ENCODE measurements at regions not wholly inside any gene's neighbourhood (a gene's known extent, or its start where the extent isn't known, plus 50 kb on each side); places are given as distances from the start of the nearest gene placed in this dataset.

DNA sequence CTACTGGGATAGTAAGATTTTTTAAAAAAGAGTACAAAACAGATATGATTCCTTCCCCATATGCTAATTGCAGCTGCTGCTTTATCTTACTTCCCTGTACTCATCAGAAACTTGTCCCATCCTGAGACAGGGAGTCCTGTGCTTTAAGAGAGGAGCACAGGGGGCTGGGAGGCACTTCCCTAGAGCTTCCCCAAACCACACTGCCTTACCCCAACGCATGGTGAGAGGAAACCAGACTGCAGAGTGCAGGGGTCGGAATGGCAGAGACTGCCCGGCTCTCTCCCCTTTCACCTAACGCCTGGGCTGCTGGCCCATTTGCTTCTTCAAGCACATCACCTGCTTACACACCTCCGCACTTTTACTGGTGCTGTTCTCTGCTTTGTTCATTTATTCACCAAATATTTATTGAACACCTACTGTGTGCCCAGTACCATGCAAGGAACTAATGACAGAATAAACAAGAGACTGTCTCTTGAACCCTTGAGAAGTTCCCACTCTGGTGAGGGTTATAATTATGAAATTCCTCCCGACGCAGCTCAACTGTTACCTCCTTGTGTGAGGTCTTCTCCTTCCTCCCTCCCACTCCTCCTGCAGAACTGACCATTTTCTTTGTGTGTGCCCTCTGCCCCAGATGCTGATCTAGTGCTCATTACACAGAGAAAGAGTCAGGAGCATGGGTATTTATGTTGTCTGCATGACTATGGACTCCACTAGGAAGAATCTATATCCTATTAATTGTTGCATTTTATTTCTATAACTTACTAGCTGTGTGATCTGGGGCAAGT lies 289.7 kb downstream of the TCF7L2 start:
- peaks cover 16% of the 10 kb centered on the region for H3K4me1 ChIP-seq (ENCODE audit: insufficient read depth, low read length)
- H3K4me3 ChIP-seq (ENCODE audit: low read length): no peak overlapping the region
- no peak overlapping the region for H2AFZ ChIP-seq (ENCODE audit: low read depth, low read length)
- H3K27me3 ChIP-seq (ENCODE audit: insufficient read depth, low read length): peaks cover 18% of the 10 kb centered on the region
- H3K36me3 ChIP-seq (ENCODE audit: insufficient read depth, low read length): no peaks in the 10 kb centered on the region
- peaks cover 3% of the 10 kb centered on the region for H3K9me3 ChIP-seq (ENCODE audit: low read length)

DNA sequence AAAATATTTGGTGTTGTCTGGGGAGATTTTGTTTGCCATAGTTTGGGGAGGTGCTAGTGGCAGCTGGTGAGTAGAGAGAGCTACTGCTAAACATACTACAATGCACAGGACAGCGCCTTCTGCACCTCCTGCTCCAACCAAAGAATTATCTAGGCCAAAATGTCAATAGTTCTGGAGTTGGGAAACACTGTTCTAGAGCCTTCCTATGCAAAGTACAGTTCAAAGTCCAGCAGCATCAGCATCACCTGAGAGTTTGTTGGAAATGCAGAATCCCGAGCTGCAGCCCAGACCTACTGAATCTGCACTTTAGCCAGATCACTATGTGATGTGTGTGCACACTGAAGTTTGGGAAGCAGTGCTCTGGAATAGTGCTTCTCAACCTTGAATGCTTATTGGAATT lies 290.7 kb downstream of the TCF7L2 start:
- Histone ChIP-seq H3K4me1 (ENCODE audit: insufficient read depth, low read length) (peaks cover 26% of the 10 kb centered on the region), H3K4me3 (ENCODE audit: low read length) (no peak overlapping the region), H3K9me3 (ENCODE audit: low read length) (no peaks in the 10 kb centered on the region), H2AFZ (ENCODE audit: low read depth, low read length) (no peak overlapping the region), H3K36me3 (ENCODE audit: insufficient read depth, low read length) (no peaks in the 10 kb centered on the region), H3K27me3 (ENCODE audit: insufficient read depth, low read length) (peaks cover 18% of the 10 kb centered on the region)

DNA sequence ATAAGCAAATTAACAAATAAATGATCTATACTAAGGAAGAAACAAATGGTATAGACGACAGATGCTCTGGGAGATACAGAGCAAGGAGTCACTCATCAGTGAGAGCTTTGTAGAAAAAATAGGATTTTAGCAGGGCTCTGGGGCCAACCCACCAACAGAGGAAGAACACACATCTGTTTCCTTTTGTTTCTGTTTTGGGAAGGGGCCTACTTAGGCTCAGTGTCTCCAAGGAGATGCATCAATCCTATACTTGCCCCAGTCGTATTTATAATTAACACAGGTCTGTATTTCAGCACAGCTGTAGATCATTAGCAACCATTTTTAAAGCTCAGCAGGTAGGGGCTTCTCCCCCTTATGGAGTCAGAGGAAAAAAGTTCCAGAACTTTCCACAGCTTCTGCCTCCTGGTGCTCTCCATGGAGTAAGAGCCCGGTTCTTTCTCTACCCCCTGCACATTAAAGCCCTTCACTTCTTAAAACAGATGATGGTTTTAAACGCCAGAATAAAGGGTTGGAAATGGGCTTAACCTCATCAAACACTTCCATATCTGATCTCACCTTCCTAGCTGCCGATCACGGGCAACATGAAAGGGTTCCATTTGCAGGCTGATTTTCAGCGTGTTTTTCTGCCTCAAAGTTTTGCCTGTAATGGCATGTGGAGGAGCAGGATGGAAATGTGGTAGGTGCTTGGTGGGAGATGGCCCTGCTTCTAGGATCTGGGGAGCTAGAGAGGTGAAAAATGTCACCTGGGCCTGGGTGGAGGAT lies 291.7 kb downstream of the TCF7L2 start:
- H3K4me3 ChIP-seq (ENCODE audit: low read length): no peak overlapping the region
- peaks cover 18% of the 10 kb centered on the region for H3K27me3 ChIP-seq (ENCODE audit: insufficient read depth, low read length)
- H2AFZ ChIP-seq (ENCODE audit: low read depth, low read length): no peak overlapping the region
- H3K9me3 ChIP-seq (ENCODE audit: low read length): peaks cover 2% of the 10 kb centered on the region
- peaks cover 22% of the 10 kb centered on the region for H3K4me1 ChIP-seq (ENCODE audit: insufficient read depth, low read length)
- H3K36me3 ChIP-seq (ENCODE audit: insufficient read depth, low read length): no peaks in the 10 kb centered on the region

DNA sequence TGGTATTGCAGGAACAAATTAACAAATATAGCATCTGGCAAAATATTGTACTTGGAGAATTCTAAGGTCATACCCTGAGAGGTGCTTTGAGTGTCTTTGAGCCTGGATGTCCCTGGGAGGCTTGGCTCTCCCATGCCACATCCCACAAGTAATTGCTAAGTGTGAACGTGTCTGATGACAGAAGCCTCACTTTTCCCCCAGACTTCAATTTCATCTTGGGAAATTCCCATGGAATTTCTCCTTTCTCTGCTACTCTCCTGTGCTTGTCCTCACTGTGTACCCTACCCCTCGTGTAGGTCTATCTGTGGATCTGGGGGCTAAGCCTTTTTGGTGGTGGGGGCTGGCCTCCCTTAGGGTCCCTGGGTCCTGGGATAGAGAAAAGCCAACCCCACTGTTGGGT lies 293.3 kb downstream of the TCF7L2 start:
- Histone ChIP-seq H3K27me3 (ENCODE audit: insufficient read depth, low read length) (peaks cover 18% of the 10 kb centered on the region), H3K36me3 (ENCODE audit: insufficient read depth, low read length) (no peaks in the 10 kb centered on the region), H3K9me3 (ENCODE audit: low read length) (peaks cover 2% of the 10 kb centered on the region), H3K4me3 (ENCODE audit: low read length) (no peak overlapping the region), H2AFZ (ENCODE audit: low read depth, low read length) (no peak overlapping the region), H3K4me1 (ENCODE audit: insufficient read depth, low read length) (peaks cover 19% of the 10 kb centered on the region)

DNA sequence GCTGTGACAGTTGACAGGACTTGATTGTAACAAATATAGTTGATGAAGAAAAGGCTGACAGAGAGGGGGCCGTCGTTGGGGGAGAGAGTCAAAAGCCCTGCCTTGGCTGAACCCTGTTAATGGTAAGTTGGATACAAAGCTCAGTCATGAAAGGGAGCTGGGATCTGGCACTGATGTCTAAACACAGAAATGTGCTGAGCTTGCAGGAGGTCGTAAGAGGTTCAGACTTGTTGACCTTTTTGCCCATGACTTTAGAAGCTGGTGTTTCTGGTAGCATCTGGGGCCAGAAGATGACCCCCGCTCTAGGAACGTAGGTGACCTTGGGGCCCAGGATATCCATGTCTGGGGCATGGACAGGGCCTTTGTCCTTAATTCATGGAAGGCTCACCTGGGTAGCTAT lies 294.7 kb downstream of the TCF7L2 start:
- Histone ChIP-seq H3K9me3 (ENCODE audit: low read length) (peaks cover 2% of the 10 kb centered on the region), H2AFZ (ENCODE audit: low read depth, low read length) (no peak overlapping the region), H3K27me3 (ENCODE audit: insufficient read depth, low read length) (peaks cover 11% of the 10 kb centered on the region), H3K36me3 (ENCODE audit: insufficient read depth, low read length) (no peaks in the 10 kb centered on the region), H3K4me3 (ENCODE audit: low read length) (no peak overlapping the region), H3K4me1 (ENCODE audit: insufficient read depth, low read length) (peaks cover 19% of the 10 kb centered on the region)

DNA sequence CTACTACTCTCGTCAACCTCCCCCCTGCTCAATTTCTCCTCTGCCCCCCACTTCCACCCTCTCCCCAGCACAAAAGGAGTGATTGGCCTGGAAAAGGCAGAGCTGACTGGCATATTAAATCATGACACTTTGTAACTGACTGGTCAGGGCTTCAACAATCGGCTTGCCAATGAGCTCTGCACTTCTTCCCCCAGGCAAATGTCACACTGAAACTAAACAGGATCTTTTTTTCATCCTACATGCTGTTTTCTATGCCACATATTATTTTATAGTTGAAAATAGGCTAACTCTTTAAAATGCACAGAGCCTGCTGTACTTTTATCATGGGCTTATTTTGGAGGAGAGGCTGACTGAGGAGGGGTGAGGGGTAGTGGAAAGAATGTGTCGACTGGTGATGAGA lies 295.2 kb downstream of the TCF7L2 start:
- Histone ChIP-seq H3K4me1 (ENCODE audit: insufficient read depth, low read length) (peaks cover 19% of the 10 kb centered on the region), H2AFZ (ENCODE audit: low read depth, low read length) (no peak overlapping the region), H3K36me3 (ENCODE audit: insufficient read depth, low read length) (no peaks in the 10 kb centered on the region), H3K4me3 (ENCODE audit: low read length) (no peak overlapping the region), H3K27me3 (ENCODE audit: insufficient read depth, low read length) (peaks cover 11% of the 10 kb centered on the region), H3K9me3 (ENCODE audit: low read length) (peaks cover 2% of the 10 kb centered on the region)

DNA sequence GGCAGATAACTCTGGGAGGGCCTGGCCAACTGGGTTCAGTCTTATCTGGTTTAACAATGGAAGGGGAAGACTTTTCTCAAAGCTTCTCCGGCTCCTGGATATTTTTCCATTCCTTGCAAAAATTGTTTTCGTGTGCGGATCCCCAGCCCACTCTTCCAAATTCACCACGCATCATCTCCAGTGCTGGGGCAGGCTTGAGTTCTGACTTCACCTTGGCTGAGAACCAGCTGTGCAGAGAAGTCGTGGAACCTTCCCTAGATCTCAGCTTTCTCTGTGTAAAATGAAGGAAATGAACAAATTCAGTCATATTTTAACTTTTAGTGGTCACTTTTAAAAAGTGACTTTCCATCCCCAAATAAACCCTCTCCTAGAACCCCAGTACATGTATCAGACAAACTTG lies 297.0 kb downstream of the TCF7L2 start:
- H3K9me3 ChIP-seq (ENCODE audit: low read length): peaks cover 2% of the 10 kb centered on the region
- H2AFZ ChIP-seq (ENCODE audit: low read depth, low read length): no peak overlapping the region
- peaks cover 19% of the 10 kb centered on the region for H3K4me1 ChIP-seq (ENCODE audit: insufficient read depth, low read length)
- H3K36me3 ChIP-seq (ENCODE audit: insufficient read depth, low read length): no peaks in the 10 kb centered on the region
- H3K27me3 ChIP-seq (ENCODE audit: insufficient read depth, low read length): peaks cover 2% of the 10 kb centered on the region
- H3K4me3 ChIP-seq (ENCODE audit: low read length): no peak overlapping the region

DNA sequence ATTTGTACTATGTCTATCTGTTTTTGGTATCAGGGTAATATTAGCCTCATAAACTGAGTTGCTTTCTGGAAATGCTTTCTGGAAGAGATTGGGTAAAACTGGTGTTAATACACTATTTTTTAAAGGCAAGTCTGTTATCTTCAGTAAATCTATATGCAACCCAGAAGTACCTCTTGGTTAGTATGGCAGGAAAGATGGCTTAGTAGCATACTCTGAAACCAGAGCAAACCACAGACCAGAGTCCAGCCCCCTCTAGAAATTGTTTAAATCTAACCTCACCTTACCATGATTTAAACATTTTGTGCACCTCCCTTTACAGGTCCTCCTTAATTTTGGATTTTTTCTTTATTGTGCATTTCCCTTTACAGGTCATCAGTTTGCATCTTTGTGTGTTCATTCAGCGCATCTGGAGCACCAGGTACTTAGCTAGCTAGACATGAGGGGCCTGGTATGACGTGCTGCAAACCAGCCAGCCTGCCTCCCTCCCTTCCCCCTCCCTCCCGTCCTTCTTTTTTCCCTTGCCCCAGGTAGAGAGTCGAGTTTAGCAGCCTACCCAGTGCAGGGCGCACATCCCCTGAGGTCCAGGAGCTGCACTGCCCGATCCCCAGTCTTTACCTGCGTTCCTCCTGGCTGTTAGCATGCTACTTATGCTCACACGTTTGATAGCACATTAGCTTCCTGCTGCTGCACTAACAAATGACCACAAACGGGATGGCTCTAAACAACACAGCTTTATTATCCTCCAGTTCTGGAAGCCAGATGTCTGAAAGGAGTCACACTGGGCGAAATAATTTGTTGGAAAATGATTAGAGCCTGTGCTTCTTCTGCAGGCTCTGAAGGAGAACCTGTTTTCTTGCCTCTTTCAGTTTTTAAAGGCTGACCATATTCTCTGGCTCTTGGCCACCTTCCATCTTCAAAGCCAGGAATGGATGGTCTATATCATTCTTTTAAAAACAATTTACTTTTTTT lies 299.9 kb upstream of the HABP2 start:
- Histone ChIP-seq H3K27me3 (ENCODE audit: insufficient read depth, low read length) (peaks cover 2% of the 10 kb centered on the region), H2AFZ (ENCODE audit: low read depth, low read length) (no peak overlapping the region), H3K36me3 (ENCODE audit: insufficient read depth, low read length) (no peaks in the 10 kb centered on the region), H3K4me3 (ENCODE audit: low read length) (no peak overlapping the region), H3K4me1 (ENCODE audit: insufficient read depth, low read length) (no peaks in the 10 kb centered on the region), H3K9me3 (ENCODE audit: low read length) (no peaks in the 10 kb centered on the region)

DNA sequence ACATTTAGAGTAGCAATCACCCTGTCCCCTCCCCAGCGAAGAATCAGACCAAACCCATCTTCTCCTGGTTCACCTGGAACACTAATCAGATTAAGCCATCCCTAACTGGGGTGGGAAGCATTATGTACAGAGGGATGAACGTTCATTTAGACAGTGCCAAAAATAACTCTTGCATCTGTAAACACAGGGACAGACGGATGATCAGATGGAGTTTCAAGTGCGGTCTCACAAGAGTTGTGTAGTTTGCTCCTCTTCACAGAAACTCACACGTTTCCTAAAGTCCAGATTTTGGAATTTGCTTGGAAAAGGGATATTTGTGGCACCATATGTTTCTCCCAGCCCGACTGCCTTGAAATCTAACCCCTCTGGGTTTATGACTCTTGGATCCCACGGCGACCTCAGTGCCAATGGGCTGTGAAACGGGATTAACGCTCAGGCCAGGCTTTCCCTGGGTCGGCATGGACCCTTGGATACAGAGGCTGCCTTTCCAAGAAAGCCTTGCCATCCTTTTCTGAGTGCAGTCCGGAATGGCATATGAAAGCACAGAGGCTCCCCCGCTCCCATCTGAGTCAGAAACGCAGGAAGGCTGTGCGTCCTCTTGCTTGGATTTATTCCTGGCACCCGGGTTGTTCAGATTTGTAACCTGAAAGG lies 293.2 kb upstream of the HABP2 start:
- H2AFZ ChIP-seq (ENCODE audit: low read depth, low read length): no peak overlapping the region
- no peaks in the 10 kb centered on the region for H3K4me1 ChIP-seq (ENCODE audit: insufficient read depth, low read length)
- no peaks in the 10 kb centered on the region for H3K27me3 ChIP-seq (ENCODE audit: insufficient read depth, low read length)
- no peak overlapping the region for H3K4me3 ChIP-seq (ENCODE audit: low read length)
- H3K9me3 ChIP-seq (ENCODE audit: low read length): peaks cover under 1% of the 10 kb centered on the region
- H3K36me3 ChIP-seq (ENCODE audit: insufficient read depth, low read length): no peaks in the 10 kb centered on the region

DNA sequence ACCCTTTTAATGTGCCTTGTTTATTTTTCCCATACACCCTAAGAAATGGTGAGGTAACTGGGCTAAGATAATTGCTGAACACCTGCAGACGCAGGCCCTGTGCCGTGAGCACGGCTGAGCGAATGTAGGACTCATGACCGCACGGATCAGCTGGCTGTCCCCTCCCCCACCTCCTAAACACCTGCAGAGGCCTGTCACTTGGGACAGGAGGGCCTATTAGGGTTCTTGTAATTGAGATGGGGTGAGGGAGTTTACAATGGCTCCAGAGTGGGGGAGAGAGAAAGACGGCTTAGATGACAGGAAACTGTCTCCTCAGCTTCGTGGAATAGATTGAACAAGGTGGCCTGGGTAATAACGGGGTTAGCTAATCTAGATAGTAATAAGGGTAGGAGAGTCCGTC lies 291.7 kb upstream of the HABP2 start:
- H3K4me3 ChIP-seq (ENCODE audit: low read length): no peak overlapping the region
- H3K4me1 ChIP-seq (ENCODE audit: insufficient read depth, low read length): no peaks in the 10 kb centered on the region
- peaks cover 5% of the 10 kb centered on the region for H3K9me3 ChIP-seq (ENCODE audit: low read length)
- H3K36me3 ChIP-seq (ENCODE audit: insufficient read depth, low read length): no peaks in the 10 kb centered on the region
- H2AFZ ChIP-seq (ENCODE audit: low read depth, low read length): no peak overlapping the region
- H3K27me3 ChIP-seq (ENCODE audit: insufficient read depth, low read length): no peaks in the 10 kb centered on the region

DNA sequence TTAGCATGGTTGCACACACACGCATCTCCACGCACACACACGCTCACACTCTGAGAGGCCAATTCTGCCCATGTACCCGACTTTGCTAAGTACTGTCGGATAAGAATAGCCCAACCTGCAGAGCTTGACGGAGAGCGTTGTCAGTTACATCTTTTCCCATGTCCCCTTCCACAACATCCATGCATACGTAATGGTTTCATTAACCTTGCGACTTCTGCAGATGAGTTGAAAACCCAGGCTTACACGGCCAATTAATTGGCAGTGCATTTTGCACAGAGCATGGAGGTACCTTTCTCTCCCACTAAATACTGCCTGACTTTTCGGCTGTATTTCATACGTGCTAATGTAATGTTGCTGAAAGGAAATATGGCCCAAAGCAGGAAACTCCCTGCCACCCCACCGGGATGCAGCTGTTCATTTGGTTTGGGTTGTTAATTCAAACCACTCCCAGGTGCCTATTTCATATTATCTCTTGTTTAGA lies 291.2 kb upstream of the HABP2 start:
- no peaks in the 10 kb centered on the region for H3K36me3 ChIP-seq (ENCODE audit: insufficient read depth, low read length)
- H2AFZ ChIP-seq (ENCODE audit: low read depth, low read length): no peak overlapping the region
- H3K27me3 ChIP-seq (ENCODE audit: insufficient read depth, low read length): no peaks in the 10 kb centered on the region
- H3K4me3 ChIP-seq (ENCODE audit: low read length): no peak overlapping the region
- H3K9me3 ChIP-seq (ENCODE audit: low read length): peaks cover 5% of the 10 kb centered on the region
- no peaks in the 10 kb centered on the region for H3K4me1 ChIP-seq (ENCODE audit: insufficient read depth, low read length)

DNA sequence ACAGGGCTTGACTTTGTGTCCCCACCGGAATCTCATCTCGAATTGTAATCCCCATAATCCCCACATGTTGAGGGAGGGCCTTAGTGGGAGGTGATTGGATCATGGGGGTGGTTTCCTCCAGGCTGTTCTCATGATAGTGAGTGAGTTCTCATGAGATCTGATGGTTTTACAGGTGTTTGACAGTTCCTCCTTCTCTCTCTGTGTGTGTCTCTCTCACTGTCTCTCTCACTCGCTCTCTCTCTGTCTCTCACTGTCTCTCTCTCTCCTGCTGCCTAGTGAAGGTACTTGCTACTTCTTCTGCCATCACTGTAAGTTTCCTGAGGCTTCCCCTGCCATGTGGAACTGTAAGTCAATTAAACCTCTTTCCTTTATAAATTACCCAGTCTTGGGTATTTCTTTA lies 289.8 kb upstream of the HABP2 start:
- Histone ChIP-seq H3K36me3 (ENCODE audit: insufficient read depth, low read length) (no peaks in the 10 kb centered on the region), H3K27me3 (ENCODE audit: insufficient read depth, low read length) (no peaks in the 10 kb centered on the region), H3K9me3 (ENCODE audit: low read length) (peaks cover 5% of the 10 kb centered on the region), H2AFZ (ENCODE audit: low read depth, low read length) (no peak overlapping the region), H3K4me1 (ENCODE audit: insufficient read depth, low read length) (no peaks in the 10 kb centered on the region), H3K4me3 (ENCODE audit: low read length) (no peak overlapping the region)

Data from neuron (in vitro differentiated cells).